RWPE2 (cell line): ENCODE measurements at regions not wholly inside any gene's neighbourhood (a gene's known extent, or its start where the extent isn't known, plus 50 kb on each side); places are given as distances from the start of the nearest gene placed in this dataset.

Source experiments
- ATAC-seq: fragments of 200-7000 bp; cut with Tn5 transposase; 3 replicates; pipeline ENCODE4 v1.9.1; 2021; ENCODE audit warnings: low read depth
- DNase-seq: peaks from one replicate; pipeline ENCODE4 v3.0.0-alpha.2; 2020; ENCODE audit warnings: low spot score
- H3K27ac ChIP-seq: fragments of 450-650 bp; 2 replicates; pipeline ENCODE4 v1.5.1; 2017; ENCODE audit warnings: mild to moderate bottlenecking; ENCODE audit not compliant: poor library complexity, severe bottlenecking
- H3K27me3 ChIP-seq: fragments of 250-450 bp; sonication (Bioruptor Pico); 2 replicates; pipeline ENCODE4 v1.5.1; 2021; ENCODE audit warnings: mild to moderate bottlenecking, moderate library complexity; ENCODE audit not compliant: insufficient read depth, poor library complexity, severe bottlenecking
- H3K36me3 ChIP-seq: fragments of 250-450 bp; sonication (Bioruptor Pico); 2 replicates; pipeline ENCODE4 v1.5.1; 2020; ENCODE audit warnings: low read depth, mild to moderate bottlenecking, moderate library complexity
- H3K4me1 ChIP-seq: fragments of 250-450 bp; sonication (Bioruptor Pico); 2 replicates; pipeline ENCODE4 v1.5.1; 2021; ENCODE audit warnings: mild to moderate bottlenecking, moderate library complexity; ENCODE audit not compliant: insufficient read depth, poor library complexity, severe bottlenecking
- H3K4me3 ChIP-seq: fragments of 250-450 bp; sonication (Bioruptor Pico); 2 replicates; pipeline ENCODE4 v1.5.1; 2021; ENCODE audit warnings: mild to moderate bottlenecking, moderate library complexity; ENCODE audit not compliant: severe bottlenecking
- H3K9me3 ChIP-seq: fragments of 250-450 bp; sonication (Bioruptor Pico); 2 replicates; pipeline ENCODE4 v1.5.1; 2021; ENCODE audit warnings: mild to moderate bottlenecking, moderate library complexity; ENCODE audit not compliant: severe bottlenecking
- CTCF ChIP-seq: fragments of 450-650 bp; IDR thresholded peaks from one replicate; pipeline ENCODE4 v1.5.1; 2017; ENCODE audit warnings: mild to moderate bottlenecking, moderate library complexity; ENCODE audit not compliant: poor library complexity, severe bottlenecking

GRCh38 chr12:19926266-19926665, 442.1 kb upstream of the PDE3A start:
- ATAC-seq (no peak), DNase-seq (no peak)
- Histone ChIP-seq H3K9me3 (no peaks in the 10 kb centered on the region), H3K27me3 (no peaks in the 10 kb centered on the region), H3K4me3 (no peak overlapping the region), H3K4me1 (no peaks in the 10 kb centered on the region), H3K36me3 (no peaks in the 10 kb centered on the region), H3K27ac (no peak overlapping the region)
- TF ChIP-seq CTCF: no peak

- DNase-seq (no peak), ATAC-seq (no peak)
- Histone ChIP-seq H3K4me1 (no peaks in the 10 kb centered on the region), H3K27me3 (no peaks in the 10 kb centered on the region), H3K9me3 (no peaks in the 10 kb centered on the region), H3K4me3 (no peak overlapping the region), H3K36me3 (no peaks in the 10 kb centered on the region), H3K27ac (no peak overlapping the region)
- no peak for TF ChIP-seq CTCF
These were observed 440.7 kb upstream of the PDE3A start for GRCh38 chr12:19927661-19928060.

- H3K27me3 ChIP-seq: no peaks in the 10 kb centered on the region
- TF ChIP-seq CTCF: no peak
- no peak overlapping the region for H3K4me3 ChIP-seq
- H3K27ac ChIP-seq: no peak overlapping the region
- no peaks in the 10 kb centered on the region for H3K4me1 ChIP-seq
- no peak for ATAC-seq
- no peaks in the 10 kb centered on the region for H3K36me3 ChIP-seq
- no peaks in the 10 kb centered on the region for H3K9me3 ChIP-seq
- no peak for DNase-seq
These were observed 435.9 kb upstream of the PDE3A start for GRCh38 chr12:19932413-19932812.

GRCh38 chr12:19933924-19934323, 434.4 kb upstream of the PDE3A start:
- no peak for TF ChIP-seq CTCF
- Histone ChIP-seq H3K36me3 (no peaks in the 10 kb centered on the region), H3K27me3 (no peaks in the 10 kb centered on the region), H3K4me3 (no peak overlapping the region), H3K9me3 (no peaks in the 10 kb centered on the region), H3K27ac (no peak overlapping the region), H3K4me1 (no peaks in the 10 kb centered on the region)
- no peak for DNase-seq
- ATAC-seq: no peak

GRCh38 chr12:19937161-19937560, 431.2 kb upstream of the PDE3A start:
- TF ChIP-seq CTCF: no peak
- no peaks in the 10 kb centered on the region for H3K9me3 ChIP-seq
- H3K4me3 ChIP-seq: no peak overlapping the region
- ATAC-seq (no peak), DNase-seq (no peak)
- no peaks in the 10 kb centered on the region for H3K36me3 ChIP-seq
- H3K27ac ChIP-seq: no peak overlapping the region
- H3K4me1 ChIP-seq: no peaks in the 10 kb centered on the region
- H3K27me3 ChIP-seq: no peaks in the 10 kb centered on the region
